Ishikawa (cell line): ENCODE measurements at regions not wholly inside any gene's neighbourhood (a gene's known extent, or its start where the extent isn't known, plus 50 kb on each side); places are given as distances from the start of the nearest gene placed in this dataset.

Source experiments
- CEBPB ChIP-seq: IDR thresholded peaks from 2 replicates; pipeline ENCODE4 v1.6.1; 2012
- CREB1 ChIP-seq: IDR thresholded peaks from 2 replicates; pipeline ENCODE4 v1.6.1; 2012; ENCODE audit warnings: low read depth
- EGR1 ChIP-seq: IDR thresholded peaks from 2 replicates; pipeline ENCODE4 v1.6.1; 2012
- EP300 ChIP-seq: IDR thresholded peaks from 2 replicates; pipeline ENCODE4 v1.6.1; 2012; ENCODE audit warnings: borderline replicate concordance
- RAD21 ChIP-seq: IDR thresholded peaks from 2 replicates; pipeline ENCODE4 v1.6.1; 2012; ENCODE audit warnings: low read depth
- TAF1 ChIP-seq: IDR thresholded peaks from 2 replicates; pipeline ENCODE4 v1.6.1; 2012; ENCODE audit warnings: low read depth, mild to moderate bottlenecking
- TCF12 ChIP-seq: IDR thresholded peaks from 2 replicates; pipeline ENCODE4 v1.6.1; 2012; ENCODE audit warnings: low read depth
- TEAD4 ChIP-seq: IDR thresholded peaks from 2 replicates; pipeline ENCODE4 v1.6.1; 2012
- YY1 ChIP-seq: IDR thresholded peaks from 2 replicates; pipeline ENCODE4 v1.6.1; 2012; ENCODE audit warnings: low read depth
- TF ChIP-seq, protein P1 (sequence below): IDR thresholded peaks from 2 replicates; pipeline ENCODE4 v1.6.1; 2012; ENCODE audit warnings: low read depth, mild to moderate bottlenecking
- TF ChIP-seq, protein P2 (sequence below): IDR thresholded peaks from 2 replicates; pipeline ENCODE4 v1.6.1; 2012
- TF ChIP-seq, protein P3 (sequence below): IDR thresholded peaks from 2 replicates; pipeline ENCODE4 v1.6.1; 2012

GRCh38 chr5:42880496-42881150 lies 68.9 kb upstream of the SELENOP start:
- TF ChIP-seq, protein P1, sequence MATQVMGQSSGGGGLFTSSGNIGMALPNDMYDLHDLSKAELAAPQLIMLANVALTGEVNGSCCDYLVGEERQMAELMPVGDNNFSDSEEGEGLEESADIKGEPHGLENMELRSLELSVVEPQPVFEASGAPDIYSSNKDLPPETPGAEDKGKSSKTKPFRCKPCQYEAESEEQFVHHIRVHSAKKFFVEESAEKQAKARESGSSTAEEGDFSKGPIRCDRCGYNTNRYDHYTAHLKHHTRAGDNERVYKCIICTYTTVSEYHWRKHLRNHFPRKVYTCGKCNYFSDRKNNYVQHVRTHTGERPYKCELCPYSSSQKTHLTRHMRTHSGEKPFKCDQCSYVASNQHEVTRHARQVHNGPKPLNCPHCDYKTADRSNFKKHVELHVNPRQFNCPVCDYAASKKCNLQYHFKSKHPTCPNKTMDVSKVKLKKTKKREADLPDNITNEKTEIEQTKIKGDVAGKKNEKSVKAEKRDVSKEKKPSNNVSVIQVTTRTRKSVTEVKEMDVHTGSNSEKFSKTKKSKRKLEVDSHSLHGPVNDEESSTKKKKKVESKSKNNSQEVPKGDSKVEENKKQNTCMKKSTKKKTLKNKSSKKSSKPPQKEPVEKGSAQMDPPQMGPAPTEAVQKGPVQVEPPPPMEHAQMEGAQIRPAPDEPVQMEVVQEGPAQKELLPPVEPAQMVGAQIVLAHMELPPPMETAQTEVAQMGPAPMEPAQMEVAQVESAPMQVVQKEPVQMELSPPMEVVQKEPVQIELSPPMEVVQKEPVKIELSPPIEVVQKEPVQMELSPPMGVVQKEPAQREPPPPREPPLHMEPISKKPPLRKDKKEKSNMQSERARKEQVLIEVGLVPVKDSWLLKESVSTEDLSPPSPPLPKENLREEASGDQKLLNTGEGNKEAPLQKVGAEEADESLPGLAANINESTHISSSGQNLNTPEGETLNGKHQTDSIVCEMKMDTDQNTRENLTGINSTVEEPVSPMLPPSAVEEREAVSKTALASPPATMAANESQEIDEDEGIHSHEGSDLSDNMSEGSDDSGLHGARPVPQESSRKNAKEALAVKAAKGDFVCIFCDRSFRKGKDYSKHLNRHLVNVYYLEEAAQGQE: no peak
- TF ChIP-seq, protein P2, sequence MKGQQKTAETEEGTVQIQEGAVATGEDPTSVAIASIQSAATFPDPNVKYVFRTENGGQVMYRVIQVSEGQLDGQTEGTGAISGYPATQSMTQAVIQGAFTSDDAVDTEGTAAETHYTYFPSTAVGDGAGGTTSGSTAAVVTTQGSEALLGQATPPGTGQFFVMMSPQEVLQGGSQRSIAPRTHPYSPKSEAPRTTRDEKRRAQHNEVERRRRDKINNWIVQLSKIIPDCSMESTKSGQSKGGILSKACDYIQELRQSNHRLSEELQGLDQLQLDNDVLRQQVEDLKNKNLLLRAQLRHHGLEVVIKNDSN: no peak
- TF ChIP-seq RAD21 (no peak), TAF1 (no peak), CEBPB (no peak), YY1 (no peak), CREB1 (no peak), EGR1 (no peak), TEAD4 (no peak), EP300 (no peak), TCF12 (no peak)
- TF ChIP-seq, protein P3, sequence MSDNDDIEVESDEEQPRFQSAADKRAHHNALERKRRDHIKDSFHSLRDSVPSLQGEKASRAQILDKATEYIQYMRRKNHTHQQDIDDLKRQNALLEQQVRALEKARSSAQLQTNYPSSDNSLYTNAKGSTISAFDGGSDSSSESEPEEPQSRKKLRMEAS: no peak
